ENCODE measurements at regions not wholly inside any gene's neighbourhood (a gene's known extent, or its start where the extent isn't known, plus 50 kb on each side); places are given as distances from the start of the nearest gene placed in this dataset.

GRCh38 chr9:16196206-16196605 lies 643.4 kb downstream of the CCDC171 start (continued):
- TF ChIP-seq CTCF (IDR thresholded peaks at IDR 0.05) (no peak), RFX5 (IDR thresholded peaks at IDR 0.05; ENCODE audit: low read length) (no peak), NRF1 (IDR thresholded peaks at IDR 0.05; ENCODE audit: low read depth, low read length) (no peak)

- Histone ChIP-seq H3K4me1 (ENCODE audit: control insufficient read depth in 1 of 2, insufficient read depth in 2 of 2, low read depth in 1 of 2, low read length in 1 of 2) (peaks cover 23 to 25% of the 10 kb centered on the region in 2 experiments), H3K27me3 (ENCODE audit: insufficient read depth) (no peaks in the 10 kb centered on the region), H3K27ac (ENCODE audit: low read depth in 2 of 2, low read length in 1 of 2) (peak overlapping the region; percentile 23 to 25; a peak in 3 of 4 replicates), H3K9ac (no peak overlapping the region), H4K20me1 (ENCODE audit: insufficient read depth) (no peaks in the 10 kb centered on the region), H3F3A (replicated peaks; ENCODE audit: insufficient read depth) (peaks cover 10% of the 10 kb centered on the region), H3K36me3 (replicated peaks in 1 of 2; ENCODE audit: control insufficient read depth in 1 of 2, insufficient read depth in 2 of 2, low read length in 1 of 2) (no peaks in the 10 kb centered on the region), H3K9me2 (no peaks in the 10 kb centered on the region), H3K9me3 (no peaks in the 10 kb centered on the region), H3K4me3 (ENCODE audit: low read depth in 2 of 2, low read length in 1 of 2) (no peak overlapping the region; a peak in 1 of 4 replicates), H3K4me2 (peak overlapping the region; percentile 35; the same call in 1 of the 2 replicates), H2AFZ (ENCODE audit: low read depth) (peak overlapping the region; percentile 64; the same call in 1 of the 2 replicates), H3K79me2 (ENCODE audit: insufficient read depth) (no peaks in the 10 kb centered on the region)
- WGBS (ENCODE audit: low lambda C conversion rate) = 62% methylated on average over 20 of the region's 20 CpGs
- CTCF ChIA-PET = interaction anchor here (1.2 kb wide), 1 partner anchor 10 kb away, joined by 3 read pairs; no protein-coding TSS in a partner anchor
- no peak for TF ChIP-seq PBX3 (IDR thresholded peaks at IDR 0.05)
- TF ChIP-seq EZH2phosphoT487 (IDR thresholded peaks at IDR 0.05; ENCODE audit: borderline replicate concordance, low read depth) = no peak
- TF ChIP-seq POLR2AphosphoS5 (IDR thresholded peaks at IDR 0.05; ENCODE audit: low read depth, low read length) = no peak
- no peak for TF ChIP-seq MEF2A (IDR thresholded peaks at IDR 0.05; ENCODE audit: borderline replicate concordance, low read depth)
- no peak for TF ChIP-seq IRF3 (IDR thresholded peaks at IDR 0.05; ENCODE audit: low read depth, low read length)
- no peak for TF ChIP-seq CHD2 (IDR thresholded peaks at IDR 0.05; ENCODE audit: low read length, partially characterized antibody)
- TF ChIP-seq EP300 (IDR thresholded peaks at IDR 0.05; ENCODE audit: borderline replicate concordance in 1 of 2, low read depth in 1 of 2, low read length in 1 of 2) = 0 out of 4 replicates have a peak, but pooled peaks of 1 of the 2 experiments have one; percentile 8
- POLR2A ChIA-PET = no interaction called here
- peak; percentile 62 for DNase-seq
Measured at GRCh38 chr9:16197578-16198370, 644.9 kb downstream of the CCDC171 start.

Data from SK-N-SH (cell line).